Skeletal muscle satellite cell (primary cell): ENCODE measurements at regions not wholly inside any gene's neighbourhood (a gene's known extent, or its start where the extent isn't known, plus 50 kb on each side); places are given as distances from the start of the nearest gene placed in this dataset.

Source experiments
- H3K27me3 ChIP-seq: 2 replicates; pipeline ENCODE4 v1.7.0; 2013; ENCODE audit warnings: low read length; ENCODE audit not compliant: control insufficient read depth, insufficient read depth
- H3K36me3 ChIP-seq: 2 replicates; pipeline ENCODE4 v1.7.0; 2013; ENCODE audit warnings: mild to moderate bottlenecking, control low read depth, low read length; ENCODE audit not compliant: insufficient read depth
- H3K4me1 ChIP-seq: 2 replicates; pipeline ENCODE4 v1.7.0; 2013; ENCODE audit warnings: low read length; ENCODE audit not compliant: control insufficient read depth, insufficient read depth
- H3K4me2 ChIP-seq: 2 replicates; pipeline ENCODE4 v1.7.0; 2013; ENCODE audit warnings: mild to moderate bottlenecking, low read length
- H3K4me3 ChIP-seq: 2 replicates; pipeline ENCODE4 v1.7.0; 2013; ENCODE audit warnings: low read length
- H3K9ac ChIP-seq: 2 replicates; pipeline ENCODE4 v1.7.0; 2013; ENCODE audit warnings: mild to moderate bottlenecking, low read depth, low read length, moderate library complexity
- H3K9me3 ChIP-seq: replicated peaks from 2 replicates; pipeline ENCODE4 v1.7.0; 2013; ENCODE audit warnings: mild to moderate bottlenecking, control low read depth, low read length

DNA sequence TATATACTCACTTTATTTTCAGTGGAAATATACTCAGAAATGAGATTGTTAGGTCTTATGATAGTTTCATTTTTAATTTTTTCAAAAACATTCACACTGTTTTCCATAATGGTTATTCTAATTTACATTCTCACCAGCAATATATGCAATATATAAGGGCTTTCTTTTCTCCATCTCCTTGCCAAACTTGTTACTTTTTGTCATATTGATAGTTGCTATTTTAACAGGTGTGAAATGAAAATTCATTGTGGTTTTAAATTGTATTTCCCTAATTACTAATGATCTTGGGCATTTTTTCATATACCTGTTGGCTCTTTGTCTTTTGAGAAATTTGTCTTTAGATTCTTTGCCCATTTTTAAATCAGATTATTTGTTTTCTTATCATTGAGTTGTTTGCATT lies 325.2 kb downstream of the DIPK2A start:
- H3K9me3 ChIP-seq, result no peaks in the 10 kb centered on the region
- H3K27me3 ChIP-seq, result no peaks in the 10 kb centered on the region
- no peak overlapping the region for H3K4me3 ChIP-seq
- no peaks in the 10 kb centered on the region for H3K36me3 ChIP-seq
- H3K4me2 ChIP-seq, result no peak overlapping the region
- no peaks in the 10 kb centered on the region for H3K4me1 ChIP-seq
- H3K9ac ChIP-seq, result no peak overlapping the region

DNA sequence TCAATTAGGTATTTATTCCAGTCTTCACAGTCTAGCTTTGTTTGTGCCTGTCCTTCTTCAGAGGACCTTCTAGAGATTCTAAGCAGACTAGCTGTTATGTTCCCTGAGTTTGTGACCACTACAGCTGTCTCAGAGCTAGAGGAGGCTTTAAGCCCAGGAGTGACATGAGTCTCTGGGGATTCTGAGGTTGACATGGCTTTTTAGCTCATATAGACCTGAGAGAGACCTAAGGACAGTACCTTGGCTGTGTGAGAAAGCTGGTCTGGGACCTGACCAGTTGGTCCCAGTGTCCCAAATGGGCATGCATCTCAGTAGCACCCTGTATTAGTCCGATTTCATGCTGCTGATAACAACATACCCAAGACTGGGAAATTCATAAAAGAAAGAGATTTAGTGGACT lies 330.2 kb downstream of the DIPK2A start:
- Histone ChIP-seq H3K9me3 (no peaks in the 10 kb centered on the region), H3K36me3 (no peaks in the 10 kb centered on the region), H3K4me2 (no peak overlapping the region), H3K4me3 (no peak overlapping the region), H3K27me3 (no peaks in the 10 kb centered on the region), H3K9ac (no peak overlapping the region), H3K4me1 (no peaks in the 10 kb centered on the region)

GRCh38 chr3:144307951-144308350 lies 336.3 kb downstream of the DIPK2A start:
- Histone ChIP-seq H3K27me3 (no peaks in the 10 kb centered on the region), H3K9ac (no peak overlapping the region), H3K4me2 (no peak overlapping the region), H3K4me1 (no peaks in the 10 kb centered on the region), H3K9me3 (no peaks in the 10 kb centered on the region), H3K4me3 (no peak overlapping the region), H3K36me3 (no peaks in the 10 kb centered on the region)

DNA sequence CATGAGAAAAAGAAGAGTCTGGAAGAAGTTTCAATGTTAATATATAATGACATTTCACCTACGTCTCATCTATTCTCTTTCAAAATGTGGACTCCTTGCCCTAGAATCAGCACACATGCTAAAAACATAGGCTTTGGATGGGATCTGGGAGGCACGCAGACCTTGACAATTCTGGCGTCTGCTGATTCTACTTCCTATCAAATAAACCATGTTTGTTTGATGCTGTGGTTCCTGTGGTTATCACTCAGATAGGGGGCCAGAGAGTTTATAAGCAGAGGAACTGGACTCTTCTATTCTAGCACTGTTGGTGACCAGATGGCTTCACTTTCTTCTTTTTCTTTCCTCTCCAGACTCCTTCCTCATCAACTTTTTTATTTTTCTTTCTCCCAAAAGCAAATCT lies 336.8 kb downstream of the DIPK2A start:
- Histone ChIP-seq H3K27me3 (no peaks in the 10 kb centered on the region), H3K9ac (no peak overlapping the region), H3K4me1 (no peaks in the 10 kb centered on the region), H3K9me3 (no peaks in the 10 kb centered on the region), H3K36me3 (no peaks in the 10 kb centered on the region), H3K4me3 (no peak overlapping the region), H3K4me2 (no peak overlapping the region)

DNA sequence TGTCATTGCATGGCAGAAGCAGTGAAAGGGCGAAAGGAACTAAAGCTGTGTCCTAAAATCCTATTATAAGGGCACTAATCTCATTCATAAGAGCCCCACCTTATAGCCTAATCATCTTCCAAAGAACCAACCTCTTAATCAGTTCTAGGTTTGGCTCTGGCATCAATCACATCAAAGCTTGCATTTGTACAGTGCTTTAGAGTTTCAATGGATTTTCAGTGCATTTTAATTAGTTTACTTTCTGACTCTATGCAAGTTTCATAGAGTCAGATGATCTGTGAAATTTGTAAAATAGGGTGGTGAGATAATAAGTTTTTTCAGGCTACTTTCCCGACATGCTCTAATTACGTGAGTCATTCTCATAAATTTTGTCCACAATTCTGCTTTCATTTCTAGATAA lies 341.1 kb downstream of the DIPK2A start:
- H3K36me3 ChIP-seq, result no peaks in the 10 kb centered on the region
- H3K9me3 ChIP-seq, result no peaks in the 10 kb centered on the region
- no peaks in the 10 kb centered on the region for H3K27me3 ChIP-seq
- no peak overlapping the region for H3K4me3 ChIP-seq
- no peak overlapping the region for H3K9ac ChIP-seq
- no peak overlapping the region for H3K4me2 ChIP-seq
- no peaks in the 10 kb centered on the region for H3K4me1 ChIP-seq

- no peaks in the 10 kb centered on the region for H3K36me3 ChIP-seq
- H3K27me3 ChIP-seq, result no peaks in the 10 kb centered on the region
- H3K9me3 ChIP-seq, result no peaks in the 10 kb centered on the region
Measured at GRCh38 chr3:144314946-144315345, 343.3 kb downstream of the DIPK2A start.

GRCh38 chr3:144317961-144318360 lies 346.3 kb downstream of the DIPK2A start:
- no peaks in the 10 kb centered on the region for H3K4me1 ChIP-seq
- H3K36me3 ChIP-seq, result no peaks in the 10 kb centered on the region
- H3K4me2 ChIP-seq, result no peak overlapping the region

More at GRCh38 chr3:144314946-144315345, 343.3 kb downstream of the DIPK2A start:
- Histone ChIP-seq H3K9ac (no peak overlapping the region), H3K4me1 (no peaks in the 10 kb centered on the region), H3K4me3 (no peak overlapping the region), H3K4me2 (no peak overlapping the region)

GRCh38 chr3:144324076-144324475 lies 352.5 kb downstream of the DIPK2A start:
- no peak overlapping the region for H3K4me2 ChIP-seq
- H3K4me1 ChIP-seq, result no peaks in the 10 kb centered on the region
- no peaks in the 10 kb centered on the region for H3K27me3 ChIP-seq
- no peak overlapping the region for H3K9ac ChIP-seq
- no peak overlapping the region for H3K4me3 ChIP-seq
- H3K36me3 ChIP-seq, result no peaks in the 10 kb centered on the region
- no peaks in the 10 kb centered on the region for H3K9me3 ChIP-seq

More at GRCh38 chr3:144317961-144318360, 346.3 kb downstream of the DIPK2A start:
- H3K27me3 ChIP-seq, result no peaks in the 10 kb centered on the region
- no peak overlapping the region for H3K4me3 ChIP-seq
- H3K9me3 ChIP-seq, result no peaks in the 10 kb centered on the region
- H3K9ac ChIP-seq, result no peak overlapping the region

DNA sequence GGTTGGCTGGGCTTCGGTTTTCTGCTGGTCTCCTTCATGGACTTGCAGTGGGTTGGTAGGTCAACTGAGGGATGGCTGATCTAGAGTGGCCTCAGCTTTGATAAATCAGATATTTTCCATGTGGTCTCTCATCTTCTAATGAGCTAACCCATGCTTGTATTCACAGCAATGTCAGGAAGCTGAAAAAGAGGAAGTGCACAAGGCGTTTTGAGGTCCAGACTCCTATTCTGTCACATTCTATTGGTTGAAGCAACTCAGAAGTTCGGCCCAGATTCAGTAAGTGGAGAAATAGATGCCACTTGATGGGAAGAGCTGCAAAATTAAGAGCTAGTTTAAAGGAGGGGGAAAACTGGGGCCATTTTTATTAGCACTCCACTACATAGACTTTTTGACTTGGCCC lies 361.2 kb downstream of the DIPK2A start:
- Histone ChIP-seq H3K36me3 (no peaks in the 10 kb centered on the region), H3K27me3 (no peaks in the 10 kb centered on the region), H3K4me2 (no peak overlapping the region), H3K9ac (no peak overlapping the region), H3K4me1 (no peaks in the 10 kb centered on the region), H3K4me3 (no peak overlapping the region), H3K9me3 (no peaks in the 10 kb centered on the region)

GRCh38 chr3:144341471-144341870 lies 369.8 kb downstream of the DIPK2A start:
- Histone ChIP-seq H3K36me3 (no peaks in the 10 kb centered on the region), H3K4me2 (no peak overlapping the region), H3K9me3 (no peaks in the 10 kb centered on the region), H3K4me1 (no peaks in the 10 kb centered on the region), H3K9ac (no peak overlapping the region), H3K27me3 (no peaks in the 10 kb centered on the region), H3K4me3 (no peak overlapping the region)

- H3K4me3 ChIP-seq, result no peak overlapping the region
- no peaks in the 10 kb centered on the region for H3K9me3 ChIP-seq
- no peaks in the 10 kb centered on the region for H3K4me1 ChIP-seq
- no peaks in the 10 kb centered on the region for H3K27me3 ChIP-seq
- H3K36me3 ChIP-seq, result no peaks in the 10 kb centered on the region
- no peak overlapping the region for H3K4me2 ChIP-seq
- H3K9ac ChIP-seq, result no peak overlapping the region
Measured at GRCh38 chr3:144343343-144343742, 371.7 kb downstream of the DIPK2A start.

DNA sequence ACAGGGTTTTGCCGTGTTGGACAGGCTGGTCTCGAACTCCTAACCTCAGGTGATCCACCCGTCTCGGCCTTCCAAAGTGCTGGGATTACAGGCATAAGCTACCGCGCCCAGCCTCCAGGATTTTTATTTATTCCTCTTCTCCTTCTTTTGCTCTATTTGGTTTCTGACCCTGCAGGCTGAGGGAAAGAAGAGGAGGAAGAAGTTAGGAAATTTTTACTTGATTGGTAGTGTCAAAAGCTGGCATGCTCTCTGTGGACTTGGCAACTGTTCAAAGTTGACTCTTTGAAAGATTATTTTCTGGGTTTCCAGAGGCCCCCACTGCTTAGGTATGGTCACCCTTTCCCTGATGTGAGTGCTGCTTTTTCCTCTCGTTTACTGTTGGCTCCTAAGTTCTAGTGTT lies 372.2 kb downstream of the DIPK2A start:
- Histone ChIP-seq H3K9ac (no peak overlapping the region), H3K27me3 (no peaks in the 10 kb centered on the region), H3K4me3 (no peak overlapping the region), H3K36me3 (no peaks in the 10 kb centered on the region), H3K4me1 (no peaks in the 10 kb centered on the region), H3K4me2 (no peak overlapping the region), H3K9me3 (no peaks in the 10 kb centered on the region)
